CD14-positive monocyte (primary cell): ENCODE measurements at regions not wholly inside any gene's neighbourhood (a gene's known extent, or its start where the extent isn't known, plus 50 kb on each side); places are given as distances from the start of the nearest gene placed in this dataset.

Experiments
- DNase-seq, 3 donors: peaks; one replicate each; pipeline ENCODE4 v3.0.0-alpha.2; 2011 to 2022
- H2AFZ ChIP-seq: 2 replicates; pipeline ENCODE4 v1.6.0; 2012; ENCODE audit warnings: mild to moderate bottlenecking, low read depth, low read length, inconsistent platforms; ENCODE audit not compliant: insufficient read depth, poor library complexity, severe bottlenecking
- H3K27ac ChIP-seq, 2 donors: 1 replicate in 1 of 2; 2 replicates in 1 of 2; pipeline ENCODE4 v1.5.1; 2012 to 2013; ENCODE audit warnings: low read length in 2 of 2, control low read depth in 1 of 2, inconsistent platforms in 1 of 2, low read depth in 1 of 2, mild to moderate bottlenecking in 1 of 2
- H3K27me3 ChIP-seq, 2 donors: one replicate each; pipeline versions ENCODE4 v1.6.0 to v1.6.1; 2011 to 2013; ENCODE audit warnings: low read length in 2 of 2; ENCODE audit not compliant: control insufficient read depth in 2 of 2, insufficient read depth in 2 of 2
- H3K36me3 ChIP-seq, 2 donors: replicated peaks in 1 of 2; 1 replicate in 1 of 2; 2 replicates in 1 of 2; pipeline versions ENCODE4 v1.5.1 to v1.6.1; 2012 to 2013; ENCODE audit warnings: low read length in 2 of 2, control low read depth in 1 of 2, inconsistent platforms in 1 of 2, mild to moderate bottlenecking in 1 of 2; ENCODE audit not compliant: insufficient read depth in 2 of 2, control insufficient read depth in 1 of 2
- H3K4me1 ChIP-seq, 2 donors: 1 replicate in 1 of 2; 2 replicates in 1 of 2; pipeline versions ENCODE4 v1.5.1 to v1.6.1; 2012 to 2013; ENCODE audit warnings: low read length in 2 of 2, control low read depth in 1 of 2, inconsistent platforms in 1 of 2, mild to moderate bottlenecking in 1 of 2, moderate library complexity in 1 of 2; ENCODE audit not compliant: insufficient read depth in 2 of 2, control insufficient read depth in 1 of 2
- H3K4me2 ChIP-seq: replicated peaks from 2 replicates; pipeline ENCODE3; 2012; ENCODE audit warnings: low read length, moderate library complexity, mild to moderate bottlenecking; ENCODE audit not compliant: poor library complexity, severe bottlenecking; ENCODE audit errors: extremely low read depth
- H3K4me3 ChIP-seq, 3 experiments: fragments of 200-600 bp in 1 of 3; sonication (generic) in 1 of 3; replicated peaks in 1 of 3; 1 replicate in 2 of 3; 2 replicates in 1 of 3; pipeline ENCODE4 v1.5.1; 2011 to 2013; ENCODE audit warnings: low read length in 3 of 3, mild to moderate bottlenecking in 3 of 3, control low read depth in 2 of 3, low read depth in 2 of 3, inconsistent platforms in 1 of 3, moderate library complexity in 1 of 3
- H3K79me2 ChIP-seq: 2 replicates; pipeline ENCODE4 v1.6.0; 2012; ENCODE audit warnings: mild to moderate bottlenecking, control low read depth, inconsistent platforms, low read length, moderate library complexity; ENCODE audit not compliant: insufficient read depth
- H3K9ac ChIP-seq: 2 replicates; pipeline ENCODE4 v1.6.0; 2017; ENCODE audit warnings: low read length, mild to moderate bottlenecking; ENCODE audit not compliant: insufficient read depth, poor library complexity, severe bottlenecking
- H3K9me3 ChIP-seq, 2 donors: replicated peaks in 1 of 2; 1 replicate in 1 of 2; 2 replicates in 1 of 2; pipeline versions ENCODE4 v1.5.1 to v1.6.1; 2012 to 2013; ENCODE audit warnings: low read length in 2 of 2, control low read depth in 1 of 2; ENCODE audit not compliant: control insufficient read depth in 1 of 2, insufficient read depth in 1 of 2
- H4K20me1 ChIP-seq: 2 replicates; pipeline ENCODE4 v1.6.0; 2012; ENCODE audit warnings: mild to moderate bottlenecking, low read length, control low read depth, moderate library complexity; ENCODE audit not compliant: insufficient read depth
- H3K27ac Mint-ChIP-seq, 7 donors: one replicate each; pipeline ENCODE4 v1.8.0; 2020; ENCODE audit warnings: mild to moderate bottlenecking in 7 of 7, mixed read lengths in 7 of 7, moderate library complexity in 6 of 7, inconsistent platforms in 2 of 7
- H3K27me3 Mint-ChIP-seq, 3 donors: one replicate each; pipeline ENCODE4 v1.8.0; 2021 to 2022; ENCODE audit warnings: low read depth in 3 of 3, mild to moderate bottlenecking in 3 of 3, mixed read lengths in 3 of 3, moderate library complexity in 3 of 3, inconsistent platforms in 1 of 3
- H3K36me3 Mint-ChIP-seq, 2 donors: one replicate each; pipeline ENCODE4 v1.8.0; 2020; ENCODE audit warnings: mixed read lengths in 2 of 2, inconsistent platforms in 1 of 2, mild to moderate bottlenecking in 1 of 2
- H3K4me1 Mint-ChIP-seq: one replicate; pipeline ENCODE4 v1.8.0; 2020; ENCODE audit warnings: mild to moderate bottlenecking, mixed read lengths
- H3K4me3 Mint-ChIP-seq, 2 donors: one replicate each; pipeline ENCODE4 v1.8.0; 2020; ENCODE audit warnings: mild to moderate bottlenecking in 2 of 2, mixed read lengths in 2 of 2, moderate library complexity in 1 of 2
- H3K9me3 Mint-ChIP-seq, 7 donors: one replicate each; pipeline ENCODE4 v1.8.0; 2020 to 2022; ENCODE audit warnings: mixed read lengths in 7 of 7, mild to moderate bottlenecking in 6 of 7, moderate library complexity in 6 of 7, inconsistent platforms in 2 of 7
- WGBS: methylation state at CpG from one replicate; pipeline ENCODE4 v1.1.5; 2013; ENCODE audit warnings: missing lambda C conversion rate; ENCODE audit not compliant: insufficient coverage; 5-methylcytosine and 5-hydroxymethylcytosine counted together
- intact Hi-C, 2 donors: fragments of 100-400 bp; cut with micrococcal nuclease; formaldehyde crosslinking; loops; one replicate each; pipeline versions ENCODE4 v1.15.0 to v1.15.1; 2023
- TF ChIP-seq, protein P1 (sequence below): fragments of 200-600 bp; IDR thresholded peaks from one replicate; pipeline ENCODE4 v1.8.0; 2022; ENCODE audit warnings: antibody characterized with exemption, mild to moderate bottlenecking

DNA sequence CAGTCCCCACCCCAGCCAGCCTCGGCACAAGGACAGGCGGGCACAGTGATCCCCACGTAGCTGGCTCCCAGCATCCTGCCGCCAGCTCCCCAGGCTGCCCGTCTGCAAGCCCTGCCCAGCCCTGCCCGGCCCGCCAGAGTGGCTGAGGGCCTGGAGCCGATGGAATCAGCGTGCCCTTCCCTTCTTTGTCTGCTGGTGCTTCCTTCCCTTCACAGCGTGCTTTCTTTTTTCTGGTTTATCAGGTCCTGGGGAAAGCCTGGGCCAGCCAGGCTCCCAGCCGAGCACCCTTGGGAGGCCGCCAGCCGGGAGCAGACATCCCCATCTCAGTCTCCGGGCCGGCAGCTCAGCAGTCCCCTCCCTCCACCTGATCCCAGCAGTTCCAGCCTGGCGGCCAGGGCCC, 54.7 kb upstream of the SMAD6 start:
- no peak overlapping the region for H3K4me3 Mint-ChIP-seq
- intact Hi-C loops: no loop called here
- H3K27me3 ChIP-seq: no peaks in the 10 kb centered on the region
- H3K4me3 ChIP-seq: no peak overlapping the region
- H3K36me3 Mint-ChIP-seq: no peaks in the 10 kb centered on the region
- H3K27ac Mint-ChIP-seq: no peak overlapping the region
- no peaks in the 10 kb centered on the region for H4K20me1 ChIP-seq
- H3K27ac ChIP-seq: no peak overlapping the region
- 73% methylated on average over 10 of the region's 16 CpGs for WGBS
- H3K9me3 ChIP-seq: no peaks in the 10 kb centered on the region
- no peaks in the 10 kb centered on the region for H3K9me3 Mint-ChIP-seq
- no peak overlapping the region for H3K4me2 ChIP-seq
- TF ChIP-seq, protein P1, sequence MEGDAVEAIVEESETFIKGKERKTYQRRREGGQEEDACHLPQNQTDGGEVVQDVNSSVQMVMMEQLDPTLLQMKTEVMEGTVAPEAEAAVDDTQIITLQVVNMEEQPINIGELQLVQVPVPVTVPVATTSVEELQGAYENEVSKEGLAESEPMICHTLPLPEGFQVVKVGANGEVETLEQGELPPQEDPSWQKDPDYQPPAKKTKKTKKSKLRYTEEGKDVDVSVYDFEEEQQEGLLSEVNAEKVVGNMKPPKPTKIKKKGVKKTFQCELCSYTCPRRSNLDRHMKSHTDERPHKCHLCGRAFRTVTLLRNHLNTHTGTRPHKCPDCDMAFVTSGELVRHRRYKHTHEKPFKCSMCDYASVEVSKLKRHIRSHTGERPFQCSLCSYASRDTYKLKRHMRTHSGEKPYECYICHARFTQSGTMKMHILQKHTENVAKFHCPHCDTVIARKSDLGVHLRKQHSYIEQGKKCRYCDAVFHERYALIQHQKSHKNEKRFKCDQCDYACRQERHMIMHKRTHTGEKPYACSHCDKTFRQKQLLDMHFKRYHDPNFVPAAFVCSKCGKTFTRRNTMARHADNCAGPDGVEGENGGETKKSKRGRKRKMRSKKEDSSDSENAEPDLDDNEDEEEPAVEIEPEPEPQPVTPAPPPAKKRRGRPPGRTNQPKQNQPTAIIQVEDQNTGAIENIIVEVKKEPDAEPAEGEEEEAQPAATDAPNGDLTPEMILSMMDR: no peak
- H3K27me3 Mint-ChIP-seq: peaks cover 0 to 7% (median 1%) of the 10 kb centered on the region in 3 donors
- no peaks in the 10 kb centered on the region for H3K36me3 ChIP-seq
- H3K4me1 Mint-ChIP-seq: peaks cover 6% of the 10 kb centered on the region
- no peak overlapping the region for H3K9ac ChIP-seq
- no peaks in the 10 kb centered on the region for H3K79me2 ChIP-seq
- H2AFZ ChIP-seq: no peak overlapping the region
- H3K4me1 ChIP-seq: no peaks in the 10 kb centered on the region
- no peak for DNase-seq

GRCh38 chr15:66648588-66648987, 53.4 kb upstream of the SMAD6 start:
- Mint-ChIP-seq H3K4me1 (peaks cover 6% of the 10 kb centered on the region), H3K9me3 (no peaks in the 10 kb centered on the region), H3K27me3 (peaks cover 0 to 7% (median 3%) of the 10 kb centered on the region in 3 donors), H3K27ac (no peak overlapping the region), H3K4me3 (no peak overlapping the region), H3K36me3 (no peaks in the 10 kb centered on the region)
- WGBS: no CpG with 5 or more reads among the region's 3 CpGs
- H3K9ac ChIP-seq: no peak overlapping the region
- H3K4me3 ChIP-seq: no peak overlapping the region
- no peaks in the 10 kb centered on the region for H3K79me2 ChIP-seq
- DNase-seq: no peak
- H3K9me3 ChIP-seq: no peaks in the 10 kb centered on the region
- H3K27ac ChIP-seq: no peak overlapping the region
- H3K27me3 ChIP-seq: no peaks in the 10 kb centered on the region
- no peaks in the 10 kb centered on the region for H4K20me1 ChIP-seq
- H3K4me1 ChIP-seq: no peaks in the 10 kb centered on the region
- no peak overlapping the region for H3K4me2 ChIP-seq
- no peaks in the 10 kb centered on the region for H3K36me3 ChIP-seq
- no peak overlapping the region for H2AFZ ChIP-seq
- intact Hi-C loops: no loop called here
- TF ChIP-seq, protein P1: no peak
